DOHH2 (cell line): ENCODE measurements at regions not wholly inside any gene's neighbourhood (a gene's known extent, or its start where the extent isn't known, plus 50 kb on each side); places are given as distances from the start of the nearest gene placed in this dataset.

ENCODE experiments used
- H3F3A ChIP-seq: fragments of 200-600 bp; sonication (generic), shearing (Covaris generic); 2 replicates; pipeline ENCODE4 v1.6.0; 2016; ENCODE audit warnings: antibody characterized with exemption, mild to moderate bottlenecking; ENCODE audit not compliant: control insufficient read depth, insufficient read depth
- H3K27ac ChIP-seq: fragments of 200-600 bp; sonication (generic); 2 replicates; pipeline ENCODE4 v1.5.1; 2014; ENCODE audit warnings: low read depth, mild to moderate bottlenecking, low read length, moderate library complexity
- H3K27me3 ChIP-seq: fragments of 200-600 bp; sonication (generic); 2 replicates; pipeline ENCODE4 v1.6.1; 2014; ENCODE audit warnings: mild to moderate bottlenecking, low read length, mixed read lengths; ENCODE audit not compliant: control insufficient read depth
- H3K36me3 ChIP-seq: fragments of 200-600 bp; sonication (generic); 2 replicates; pipeline ENCODE4 v1.6.1; 2014; ENCODE audit warnings: mild to moderate bottlenecking, low read length, moderate library complexity, mixed read lengths; ENCODE audit not compliant: control insufficient read depth
- H3K4me1 ChIP-seq: fragments of 200-600 bp; sonication (generic); 2 replicates; pipeline ENCODE4 v1.6.1; 2014; ENCODE audit warnings: mild to moderate bottlenecking, low read length, mixed read lengths; ENCODE audit not compliant: control insufficient read depth
- H3K4me2 ChIP-seq: fragments of 200-600 bp; sonication (generic); 2 replicates; pipeline ENCODE4 v1.6.0; 2014; ENCODE audit warnings: mild to moderate bottlenecking, low read length, moderate library complexity
- H3K4me3 ChIP-seq: fragments of 200-600 bp; sonication (generic); 2 replicates; pipeline ENCODE4 v1.5.1; 2014; ENCODE audit warnings: mild to moderate bottlenecking, low read length, mixed read lengths
- H3K79me2 ChIP-seq: fragments of 200-600 bp; sonication (generic); 2 replicates; pipeline ENCODE4 v1.6.1; 2014; ENCODE audit warnings: mild to moderate bottlenecking, low read length, mixed read lengths; ENCODE audit not compliant: control insufficient read depth
- H3K9me2 ChIP-seq: fragments of 200-600 bp; sonication (generic); replicated peaks from 2 replicates; pipeline ENCODE4 v1.6.1; 2014; ENCODE audit warnings: mild to moderate bottlenecking, low read length, mixed read lengths; ENCODE audit not compliant: control insufficient read depth
- H3K9me3 ChIP-seq: fragments of 200-600 bp; sonication (generic); 2 replicates; pipeline ENCODE4 v1.6.1; 2014; ENCODE audit warnings: antibody characterized with exemption, low read length, mixed read lengths; ENCODE audit not compliant: control insufficient read depth, insufficient read depth
- H4K20me1 ChIP-seq: fragments of 200-600 bp; sonication (generic); 2 replicates; pipeline ENCODE4 v1.6.0; 2014; ENCODE audit warnings: low read depth, mild to moderate bottlenecking, antibody characterized with exemption, low read length, moderate library complexity; ENCODE audit not compliant: control insufficient read depth, insufficient read depth
- CTCF ChIP-seq: fragments of 200-600 bp; sonication (generic); IDR thresholded peaks from one replicate; pipeline ENCODE4 v1.5.1; 2014; ENCODE audit warnings: antibody characterized with exemption, mild to moderate bottlenecking, low read depth, low read length; ENCODE audit not compliant: poor library complexity, severe bottlenecking
- EZH2phosphoT487 ChIP-seq: fragments of 200-600 bp; sonication (generic); IDR thresholded peaks from 2 replicates; pipeline ENCODE4 v1.6.1; 2017; ENCODE audit warnings: borderline replicate concordance, mild to moderate bottlenecking, antibody characterized with exemption, low read length, moderate library complexity, mixed read lengths

GRCh38 chr9:7707934-7708333, 91.6 kb downstream of the DMAC1 start:
- H3K79me2 ChIP-seq = no peaks in the 10 kb centered on the region
- H3K36me3 ChIP-seq = no peaks in the 10 kb centered on the region
- TF ChIP-seq CTCF (no peak), EZH2phosphoT487 (no peak)

GRCh38 chr9:7704543-7704942, 95.0 kb downstream of the DMAC1 start:
- Histone ChIP-seq H3K9me2 (no peaks in the 10 kb centered on the region), H3F3A (no peaks in the 10 kb centered on the region), H3K79me2 (no peaks in the 10 kb centered on the region), H3K27ac (no peak overlapping the region), H3K4me2 (no peak overlapping the region), H3K36me3 (no peaks in the 10 kb centered on the region), H3K4me3 (no peak overlapping the region), H3K9me3 (peaks cover 10% of the 10 kb centered on the region; the same call in 1 of the 2 replicates), H3K27me3 (no peaks in the 10 kb centered on the region), H4K20me1 (no peaks in the 10 kb centered on the region), H3K4me1 (no peaks in the 10 kb centered on the region)
- TF ChIP-seq CTCF (no peak), EZH2phosphoT487 (no peak)

More at GRCh38 chr9:7707934-7708333, 91.6 kb downstream of the DMAC1 start:
- no peak overlapping the region for H3K4me3 ChIP-seq
- no peak overlapping the region for H3K4me2 ChIP-seq
- H3K27ac ChIP-seq = no peak overlapping the region
- 0 out of 2 replicates have a peak, but pooled peaks cover 3% of the 10 kb centered on the region for H3K9me3 ChIP-seq
- no peaks in the 10 kb centered on the region for H3F3A ChIP-seq
- H3K27me3 ChIP-seq = no peaks in the 10 kb centered on the region
- H3K9me2 ChIP-seq = no peaks in the 10 kb centered on the region
- H3K4me1 ChIP-seq = no peaks in the 10 kb centered on the region
- H4K20me1 ChIP-seq = no peaks in the 10 kb centered on the region

GRCh38 chr9:7691909-7692308, 107.7 kb downstream of the DMAC1 start:
- H3K9me3 ChIP-seq = no peaks in the 10 kb centered on the region
- H3K4me2 ChIP-seq = no peak overlapping the region

More at GRCh38 chr9:7691909-7692308, 107.7 kb downstream of the DMAC1 start:
- Histone ChIP-seq H3K9me2 (no peaks in the 10 kb centered on the region), H3K4me3 (no peak overlapping the region), H3K27me3 (no peaks in the 10 kb centered on the region), H4K20me1 (no peaks in the 10 kb centered on the region), H3F3A (no peaks in the 10 kb centered on the region), H3K4me1 (no peaks in the 10 kb centered on the region), H3K79me2 (no peaks in the 10 kb centered on the region), H3K27ac (no peak overlapping the region), H3K36me3 (no peaks in the 10 kb centered on the region)
- no peak for TF ChIP-seq CTCF
- no peak for TF ChIP-seq EZH2phosphoT487
